H9 (cell line): ENCODE measurements at regions not wholly inside any gene's neighbourhood (a gene's known extent, or its start where the extent isn't known, plus 50 kb on each side); places are given as distances from the start of the nearest gene placed in this dataset.
"Not testable (repeated sequence)": the region's sequence is repeated elsewhere in the genome, so short reads cannot be mapped to it uniquely, and the experiment has no call there.

ENCODE experiments used
- DNase-seq: peaks from one replicate; pipeline ENCODE4 v3.0.0-alpha.2; 2017
- H2AFZ ChIP-seq: one replicate; pipeline ENCODE4 v1.6.1; 2013; ENCODE audit warnings: mild to moderate bottlenecking, low read length, control low read depth, moderate library complexity
- H2AK5ac ChIP-seq: 2 replicates; pipeline ENCODE4 v1.6.1; 2013; ENCODE audit warnings: low read length, control low read depth, mixed read lengths; ENCODE audit not compliant: insufficient read length
- H2BK120ac ChIP-seq: one replicate; pipeline ENCODE4 v1.6.1; 2013; ENCODE audit warnings: low read depth, mild to moderate bottlenecking, low read length, control low read depth, inconsistent platforms; ENCODE audit not compliant: poor library complexity, severe bottlenecking
- H2BK12ac ChIP-seq: 2 replicates; pipeline ENCODE4 v1.6.1; 2013; ENCODE audit warnings: low read length, control low read depth, mixed read lengths, low read depth; ENCODE audit not compliant: insufficient read length
- H2BK15ac ChIP-seq: 2 replicates; pipeline ENCODE4 v1.6.1; 2013; ENCODE audit warnings: low read depth, low read length, control low read depth
- H2BK20ac ChIP-seq: one replicate; pipeline ENCODE4 v1.6.1; 2013; ENCODE audit warnings: low read depth, mild to moderate bottlenecking, low read length, control low read depth, inconsistent platforms; ENCODE audit not compliant: poor library complexity, severe bottlenecking
- H2BK5ac ChIP-seq: 2 replicates; pipeline ENCODE4 v1.6.1; 2013; ENCODE audit warnings: low read length, control low read depth, mixed read lengths; ENCODE audit not compliant: insufficient read length
- H3K14ac ChIP-seq: 2 replicates; pipeline ENCODE4 v1.6.1; 2013; ENCODE audit warnings: low read length, control low read depth; ENCODE audit not compliant: insufficient read depth
- H3K18ac ChIP-seq: 2 replicates; pipeline ENCODE4 v1.6.1; 2013; ENCODE audit warnings: low read depth, mild to moderate bottlenecking, mixed read lengths, low read length, control low read depth; ENCODE audit not compliant: insufficient read length
- H3K23ac ChIP-seq: 2 replicates; pipeline ENCODE4 v1.6.1; 2013; ENCODE audit warnings: low read length, control low read depth, mixed read lengths, low read depth; ENCODE audit not compliant: insufficient read length
- H3K23me2 ChIP-seq: 2 replicates; pipeline ENCODE4 v1.6.1; 2013; ENCODE audit warnings: low read depth, mild to moderate bottlenecking, mixed read lengths, low read length, control low read depth; ENCODE audit not compliant: insufficient read length, poor library complexity, severe bottlenecking
- H3K27ac ChIP-seq: 2 replicates; pipeline ENCODE4 v1.5.1; 2013; ENCODE audit warnings: low read length, control low read depth, mixed read lengths, low read depth; ENCODE audit not compliant: insufficient read length
- H3K27me3 ChIP-seq: 2 replicates; pipeline ENCODE4 v1.6.1; 2013; ENCODE audit warnings: low read length, control low read depth, inconsistent platforms; ENCODE audit not compliant: insufficient read depth
- H3K4ac ChIP-seq: 2 replicates; pipeline ENCODE4 v1.6.1; 2013; ENCODE audit warnings: low read depth, mild to moderate bottlenecking, control low read depth, inconsistent platforms, low read length, moderate library complexity
- H3K4me1 ChIP-seq: 2 replicates; pipeline ENCODE4 v1.6.1; 2013; ENCODE audit warnings: low read length, control low read depth, inconsistent platforms; ENCODE audit not compliant: insufficient read depth
- H3K4me2 ChIP-seq: 2 replicates; pipeline ENCODE4 v1.6.1; 2013; ENCODE audit warnings: low read length, control low read depth, mixed read lengths; ENCODE audit not compliant: insufficient read length, insufficient read depth
- H3K56ac ChIP-seq: 2 replicates; pipeline ENCODE4 v1.6.1; 2013; ENCODE audit warnings: low read depth, mild to moderate bottlenecking, mixed read lengths, low read length, control low read depth; ENCODE audit not compliant: insufficient read length
- H3K79me1 ChIP-seq: 2 replicates; pipeline ENCODE4 v1.6.1; 2013; ENCODE audit warnings: low read depth, mild to moderate bottlenecking, moderate library complexity, low read length, control low read depth, inconsistent platforms; ENCODE audit not compliant: insufficient read depth, poor library complexity, severe bottlenecking
- H3K79me2 ChIP-seq: 2 replicates; pipeline ENCODE4 v1.6.1; 2013; ENCODE audit warnings: low read length, control low read depth, inconsistent platforms; ENCODE audit not compliant: insufficient read depth
- H3K9ac ChIP-seq: 2 replicates; pipeline ENCODE4 v1.6.1; 2013; ENCODE audit warnings: low read length, control low read depth, mixed read lengths; ENCODE audit not compliant: insufficient read length; ENCODE audit errors: extremely low read depth
- H3K9me3 ChIP-seq: one replicate; pipeline ENCODE4 v1.6.1; 2013; ENCODE audit warnings: low read depth, low read length, inconsistent platforms; ENCODE audit not compliant: control insufficient read depth
- H3T11ph ChIP-seq: one replicate; pipeline ENCODE4 v1.6.1; 2013; ENCODE audit warnings: mild to moderate bottlenecking, low read length, control low read depth, inconsistent platforms
- H4K20me1 ChIP-seq: one replicate; pipeline ENCODE4 v1.6.1; 2013; ENCODE audit not compliant: control insufficient read depth, insufficient read length, insufficient read depth
- H4K5ac ChIP-seq: 2 replicates; pipeline ENCODE4 v1.6.1; 2013; ENCODE audit warnings: low read depth, mild to moderate bottlenecking, mixed read lengths, low read length, control low read depth; ENCODE audit not compliant: insufficient read length
- H4K8ac ChIP-seq: replicated peaks from 2 replicates; pipeline ENCODE4 v1.6.1; 2013; ENCODE audit warnings: low read length, control low read depth, mixed read lengths, low read depth; ENCODE audit not compliant: insufficient read length
- H4K91ac ChIP-seq: 2 replicates; pipeline ENCODE4 v1.6.1; 2013; ENCODE audit warnings: low read depth, mild to moderate bottlenecking, moderate library complexity, mixed read lengths, low read length, control low read depth; ENCODE audit not compliant: insufficient read length
- H3K27ac Mint-ChIP-seq, 3 experiments: 2 replicates in 2 of 3; 3 replicates in 1 of 3; pipeline ENCODE4 v1.8.0; 2020 to 2021; ENCODE audit warnings: mixed read lengths in 3 of 3, mild to moderate bottlenecking in 1 of 3, moderate library complexity in 1 of 3
- H3K27me3 Mint-ChIP-seq: 2 replicates; pipeline ENCODE4 v1.8.0; 2021; ENCODE audit warnings: low read depth, mild to moderate bottlenecking, moderate library complexity, mixed read lengths
- H3K36me3 Mint-ChIP-seq, 3 experiments: 2 replicates in 2 of 3; 3 replicates in 1 of 3; pipeline ENCODE4 v1.8.0; 2020 to 2021; ENCODE audit warnings: low read depth in 3 of 3, mixed read lengths in 3 of 3; ENCODE audit not compliant: insufficient read depth in 1 of 3
- H3K4me1 Mint-ChIP-seq, 2 experiments: 2 replicates each; pipeline ENCODE4 v1.8.0; 2020; ENCODE audit warnings: mixed read lengths in 2 of 2
- H3K4me3 Mint-ChIP-seq, 2 experiments: 2 replicates in 1 of 2; 3 replicates in 1 of 2; pipeline ENCODE4 v1.8.0; 2020 to 2021; ENCODE audit warnings: mild to moderate bottlenecking in 2 of 2, mixed read lengths in 2 of 2, moderate library complexity in 1 of 2
- H3K9me3 Mint-ChIP-seq, 2 experiments: 2 replicates in 1 of 2; 3 replicates in 1 of 2; pipeline ENCODE4 v1.8.0; 2020; ENCODE audit warnings: mild to moderate bottlenecking in 2 of 2, mixed read lengths in 2 of 2, moderate library complexity in 1 of 2
- WGBS: extraction: QIAGEN DNeasy Blood & Tissue Kit; methylation state at CpG from one replicate; pipeline ENCODE4 v1.1.7; 2013; ENCODE audit warnings: missing lambda C conversion rate, low lambda C conversion rate, mixed read lengths; ENCODE audit not compliant: insufficient read length; ENCODE audit errors: extremely low coverage; 5-methylcytosine and 5-hydroxymethylcytosine counted together
- TF ChIP-seq, protein P1 (sequence below): fragments of 200-600 bp; sonication (generic); conservative IDR thresholded peaks from 3 replicates; pipeline ENCODE4 v1.8.0; 2021; ENCODE audit warnings: antibody characterized with exemption, mild to moderate bottlenecking

GRCh38 chr4:3896441-3896840, 130.3 kb downstream of the ADRA2C start:
- Histone ChIP-seq H2BK120ac (no peak overlapping the region), H3K14ac (no peak overlapping the region), H3K56ac (no peak overlapping the region), H2AFZ (no peak overlapping the region), H4K20me1 (no peaks in the 10 kb centered on the region), H2BK5ac (no peak overlapping the region), H3K4me1 (no peaks in the 10 kb centered on the region), H3K9ac (no peak overlapping the region), H3K9me3 (no peaks in the 10 kb centered on the region), H3K27ac (no peak overlapping the region), H3K4ac (no peak overlapping the region), H2BK15ac (no peak overlapping the region), H3K18ac (no peak overlapping the region), H3K79me1 (no peaks in the 10 kb centered on the region), H3K23me2 (no peaks in the 10 kb centered on the region), H2BK12ac (no peak overlapping the region), H3K27me3 (no peaks in the 10 kb centered on the region), H4K91ac (no peak overlapping the region), H4K5ac (no peak overlapping the region), H3K79me2 (no peaks in the 10 kb centered on the region), H2AK5ac (no peak overlapping the region), H3K23ac (no peak overlapping the region), H2BK20ac (no peak overlapping the region), H3K4me2 (no peak overlapping the region), H3T11ph (no peak overlapping the region), H4K8ac (no peak overlapping the region)
- no peak for DNase-seq
- H3K4me3 Mint-ChIP-seq, result no peak overlapping the region
- peaks cover 17 to 20% of the 10 kb centered on the region in 2 experiments for H3K4me1 Mint-ChIP-seq
- H3K27ac Mint-ChIP-seq, result no peak overlapping the region
- TF ChIP-seq, protein P1, sequence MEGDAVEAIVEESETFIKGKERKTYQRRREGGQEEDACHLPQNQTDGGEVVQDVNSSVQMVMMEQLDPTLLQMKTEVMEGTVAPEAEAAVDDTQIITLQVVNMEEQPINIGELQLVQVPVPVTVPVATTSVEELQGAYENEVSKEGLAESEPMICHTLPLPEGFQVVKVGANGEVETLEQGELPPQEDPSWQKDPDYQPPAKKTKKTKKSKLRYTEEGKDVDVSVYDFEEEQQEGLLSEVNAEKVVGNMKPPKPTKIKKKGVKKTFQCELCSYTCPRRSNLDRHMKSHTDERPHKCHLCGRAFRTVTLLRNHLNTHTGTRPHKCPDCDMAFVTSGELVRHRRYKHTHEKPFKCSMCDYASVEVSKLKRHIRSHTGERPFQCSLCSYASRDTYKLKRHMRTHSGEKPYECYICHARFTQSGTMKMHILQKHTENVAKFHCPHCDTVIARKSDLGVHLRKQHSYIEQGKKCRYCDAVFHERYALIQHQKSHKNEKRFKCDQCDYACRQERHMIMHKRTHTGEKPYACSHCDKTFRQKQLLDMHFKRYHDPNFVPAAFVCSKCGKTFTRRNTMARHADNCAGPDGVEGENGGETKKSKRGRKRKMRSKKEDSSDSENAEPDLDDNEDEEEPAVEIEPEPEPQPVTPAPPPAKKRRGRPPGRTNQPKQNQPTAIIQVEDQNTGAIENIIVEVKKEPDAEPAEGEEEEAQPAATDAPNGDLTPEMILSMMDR, result no peak
- H3K27me3 Mint-ChIP-seq, result peaks cover 21% of the 10 kb centered on the region
- H3K9me3 Mint-ChIP-seq, result no peaks in the 10 kb centered on the region
- WGBS, result no CpG with 5 or more reads among the region's 6 CpGs
- H3K36me3 Mint-ChIP-seq, result no peaks in the 10 kb centered on the region

GRCh38 chr4:3896871-3897578, 130.8 kb downstream of the ADRA2C start:
- H3K4me2 ChIP-seq, H3K79me2 ChIP-seq, H3K27ac Mint-ChIP-seq, H3K4me1 ChIP-seq, H3K36me3 Mint-ChIP-seq, H3K27me3 ChIP-seq, H3K18ac ChIP-seq, H4K20me1 ChIP-seq, H3K4me3 Mint-ChIP-seq, H4K8ac ChIP-seq, H2AK5ac ChIP-seq, H3K56ac ChIP-seq, H3K9me3 ChIP-seq, H2BK15ac ChIP-seq, H2BK20ac ChIP-seq, H3K4ac ChIP-seq, H3K23ac ChIP-seq, H3K23me2 ChIP-seq, H3K9me3 Mint-ChIP-seq, H3K9ac ChIP-seq, H3K14ac ChIP-seq, H2AFZ ChIP-seq, H2BK120ac ChIP-seq, H2BK5ac ChIP-seq, H3K79me1 ChIP-seq, H3T11ph ChIP-seq, DNase-seq, H4K91ac ChIP-seq, H4K5ac ChIP-seq, H3K27ac ChIP-seq, H2BK12ac ChIP-seq: not testable (repeated sequence)
- H3K27me3 Mint-ChIP-seq, result peaks cover 21% of the 10 kb centered on the region
- peaks cover 17 to 20% of the 10 kb centered on the region in 2 experiments for H3K4me1 Mint-ChIP-seq
- no CpG with 5 or more reads among the region's 20 CpGs for WGBS
